ENCODE measurements at regions not wholly inside any gene's neighbourhood (a gene's known extent, or its start where the extent isn't known, plus 50 kb on each side); places are given as distances from the start of the nearest gene placed in this dataset.

DNA sequence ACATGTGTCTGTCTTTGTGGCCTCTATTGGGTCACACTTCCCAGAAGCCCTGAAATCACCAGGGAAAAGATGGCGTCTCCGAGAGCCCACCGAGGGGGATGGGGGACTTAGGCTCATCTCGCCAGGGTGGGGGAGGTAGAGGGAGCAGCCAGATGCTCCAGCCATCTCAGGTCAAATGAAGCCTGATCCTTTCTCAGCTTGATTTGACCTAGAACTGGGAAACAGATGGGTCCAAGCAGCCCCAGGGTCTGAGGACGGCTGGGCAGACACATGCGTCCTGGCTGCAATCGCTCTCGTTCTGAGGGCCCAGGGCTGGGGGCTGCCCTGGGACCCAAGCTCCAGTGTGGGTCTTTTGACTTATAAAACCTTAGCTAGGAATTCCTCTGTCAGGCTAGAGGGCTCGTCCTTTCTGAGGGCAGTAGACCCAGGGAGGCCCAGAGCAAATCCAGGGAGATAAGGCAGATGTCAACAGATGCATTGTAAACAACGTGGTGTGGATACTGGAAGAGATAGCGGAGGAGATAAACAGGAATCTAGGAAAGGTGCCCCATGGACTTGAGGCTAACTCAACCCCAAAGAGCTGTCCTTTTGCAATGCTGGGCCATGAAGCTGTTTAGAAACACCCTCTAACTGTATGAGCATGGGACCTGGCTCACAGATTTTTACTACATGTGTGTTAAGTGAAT lies 127.7 kb downstream of the MYCN start:
- no peak overlapping the region for H2AFZ ChIP-seq (ENCODE audit: low read length)
- no peak overlapping the region for H3K27ac ChIP-seq (ENCODE audit: low read depth, low read length, poor library complexity, severe bottlenecking)
- no peaks in the 10 kb centered on the region for H3K9me2 ChIP-seq (ENCODE audit: low read depth, low read length)
- TF ChIP-seq, protein P1, sequence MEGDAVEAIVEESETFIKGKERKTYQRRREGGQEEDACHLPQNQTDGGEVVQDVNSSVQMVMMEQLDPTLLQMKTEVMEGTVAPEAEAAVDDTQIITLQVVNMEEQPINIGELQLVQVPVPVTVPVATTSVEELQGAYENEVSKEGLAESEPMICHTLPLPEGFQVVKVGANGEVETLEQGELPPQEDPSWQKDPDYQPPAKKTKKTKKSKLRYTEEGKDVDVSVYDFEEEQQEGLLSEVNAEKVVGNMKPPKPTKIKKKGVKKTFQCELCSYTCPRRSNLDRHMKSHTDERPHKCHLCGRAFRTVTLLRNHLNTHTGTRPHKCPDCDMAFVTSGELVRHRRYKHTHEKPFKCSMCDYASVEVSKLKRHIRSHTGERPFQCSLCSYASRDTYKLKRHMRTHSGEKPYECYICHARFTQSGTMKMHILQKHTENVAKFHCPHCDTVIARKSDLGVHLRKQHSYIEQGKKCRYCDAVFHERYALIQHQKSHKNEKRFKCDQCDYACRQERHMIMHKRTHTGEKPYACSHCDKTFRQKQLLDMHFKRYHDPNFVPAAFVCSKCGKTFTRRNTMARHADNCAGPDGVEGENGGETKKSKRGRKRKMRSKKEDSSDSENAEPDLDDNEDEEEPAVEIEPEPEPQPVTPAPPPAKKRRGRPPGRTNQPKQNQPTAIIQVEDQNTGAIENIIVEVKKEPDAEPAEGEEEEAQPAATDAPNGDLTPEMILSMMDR (IDR thresholded peaks at IDR 0.05; ENCODE audit: low read length), result no peak
- TF ChIP-seq EZH2 (IDR thresholded peaks at IDR 0.05; ENCODE audit: borderline replicate concordance, low read length), result no peak
- H3K36me3 ChIP-seq (ENCODE audit: insufficient read depth, low read length), result no peaks in the 10 kb centered on the region
- H3K9me3 ChIP-seq (ENCODE audit: low read length), result 0 out of 2 replicates have a peak, but pooled peaks cover under 1% of the 10 kb centered on the region
- no peaks in the 10 kb centered on the region for H3F3A ChIP-seq (ENCODE audit: insufficient read depth, low read length)
- H3K79me2 ChIP-seq (ENCODE audit: insufficient read depth, low read length), result no peaks in the 10 kb centered on the region
- no peaks in the 10 kb centered on the region for H3K27me3 ChIP-seq (ENCODE audit: insufficient read depth, low read length)
- H3K4me3 ChIP-seq (ENCODE audit: low read depth, low read length, poor library complexity, severe bottlenecking), result no peak overlapping the region
- no peaks in the 10 kb centered on the region for H4K20me1 ChIP-seq (ENCODE audit: insufficient read depth, low read length)
- no peak overlapping the region for H3K4me2 ChIP-seq (ENCODE audit: low read length)
- H3K4me1 ChIP-seq (ENCODE audit: insufficient read depth, low read length, severe bottlenecking), result no peaks in the 10 kb centered on the region
- no peak overlapping the region for H3K9ac ChIP-seq (ENCODE audit: low read length)

DNA sequence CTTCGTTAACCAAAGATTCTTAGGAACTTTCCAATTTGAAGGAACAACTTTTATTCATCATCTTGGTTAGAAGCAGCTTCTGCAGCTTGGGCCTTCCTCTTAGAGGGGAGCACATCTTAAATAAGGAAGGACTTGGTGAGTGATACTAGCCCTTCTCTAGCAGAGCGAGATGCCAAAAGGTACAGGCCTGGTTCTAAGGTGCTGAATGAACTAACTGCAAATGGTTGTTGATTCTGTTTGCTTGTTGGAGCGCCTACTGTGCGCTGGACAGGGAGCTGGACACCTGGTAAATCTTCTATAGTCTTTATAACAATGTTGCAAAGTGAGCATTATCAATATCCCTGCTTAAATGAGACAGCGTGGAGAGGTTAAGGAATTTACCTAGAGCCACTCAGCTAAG lies 127.1 kb downstream of the MYCN start:
- no peak overlapping the region for H2AFZ ChIP-seq (ENCODE audit: low read length)
- H3K4me1 ChIP-seq (ENCODE audit: insufficient read depth, low read length, severe bottlenecking), result no peaks in the 10 kb centered on the region
- no peaks in the 10 kb centered on the region for H3K36me3 ChIP-seq (ENCODE audit: insufficient read depth, low read length)
- no peak overlapping the region for H3K4me3 ChIP-seq (ENCODE audit: low read depth, low read length, poor library complexity, severe bottlenecking)
- 0 out of 2 replicates have a peak, but pooled peaks cover 4% of the 10 kb centered on the region for H3K9me3 ChIP-seq (ENCODE audit: low read length)
- H3K79me2 ChIP-seq (ENCODE audit: insufficient read depth, low read length), result no peaks in the 10 kb centered on the region
- no peak overlapping the region for H3K9ac ChIP-seq (ENCODE audit: low read length)
- no peaks in the 10 kb centered on the region for H3K27me3 ChIP-seq (ENCODE audit: insufficient read depth, low read length)
- H3K4me2 ChIP-seq (ENCODE audit: low read length), result no peak overlapping the region
- H4K20me1 ChIP-seq (ENCODE audit: insufficient read depth, low read length), result no peaks in the 10 kb centered on the region
- no peaks in the 10 kb centered on the region for H3F3A ChIP-seq (ENCODE audit: insufficient read depth, low read length)
- TF ChIP-seq, protein P1 (IDR thresholded peaks at IDR 0.05; ENCODE audit: low read length), result no peak
- TF ChIP-seq EZH2 (IDR thresholded peaks at IDR 0.05; ENCODE audit: borderline replicate concordance, low read length), result no peak
- no peak overlapping the region for H3K27ac ChIP-seq (ENCODE audit: low read depth, low read length, poor library complexity, severe bottlenecking)
- no peaks in the 10 kb centered on the region for H3K9me2 ChIP-seq (ENCODE audit: low read depth, low read length)

DNA sequence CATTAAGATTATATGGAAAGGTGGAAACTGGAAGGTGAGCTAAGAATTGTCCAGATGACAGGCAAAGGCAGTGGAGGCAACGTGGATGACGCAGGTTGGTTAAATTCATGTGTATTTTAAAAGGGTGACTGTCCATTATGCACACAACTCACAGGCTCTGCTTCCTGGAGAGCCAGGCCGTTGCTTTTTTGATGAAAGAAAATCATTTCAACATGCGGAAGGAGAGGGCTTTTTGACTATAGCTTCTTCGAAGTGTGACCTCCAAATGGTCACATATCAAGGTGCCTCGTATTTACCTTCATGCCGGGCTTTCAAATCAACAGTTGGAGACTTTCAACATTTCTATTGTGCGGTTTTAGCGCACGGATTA lies 126.7 kb downstream of the MYCN start:
- Histone ChIP-seq H3K9me3 (ENCODE audit: low read length) (0 out of 2 replicates have a peak, but pooled peaks cover 4% of the 10 kb centered on the region), H3K27me3 (ENCODE audit: insufficient read depth, low read length) (no peaks in the 10 kb centered on the region), H3K4me1 (ENCODE audit: insufficient read depth, low read length, severe bottlenecking) (no peaks in the 10 kb centered on the region), H3K9ac (ENCODE audit: low read length) (no peak overlapping the region), H4K20me1 (ENCODE audit: insufficient read depth, low read length) (no peaks in the 10 kb centered on the region), H3K36me3 (ENCODE audit: insufficient read depth, low read length) (no peaks in the 10 kb centered on the region), H3K27ac (ENCODE audit: low read depth, low read length, poor library complexity, severe bottlenecking) (no peak overlapping the region), H2AFZ (ENCODE audit: low read length) (no peak overlapping the region), H3K4me3 (ENCODE audit: low read depth, low read length, poor library complexity, severe bottlenecking) (no peak overlapping the region), H3K79me2 (ENCODE audit: insufficient read depth, low read length) (no peaks in the 10 kb centered on the region), H3K4me2 (ENCODE audit: low read length) (no peak overlapping the region), H3K9me2 (ENCODE audit: low read depth, low read length) (no peaks in the 10 kb centered on the region), H3F3A (ENCODE audit: insufficient read depth, low read length) (no peaks in the 10 kb centered on the region)
- TF ChIP-seq, protein P1 (IDR thresholded peaks at IDR 0.05; ENCODE audit: low read length), result no peak
- no peak for TF ChIP-seq EZH2 (IDR thresholded peaks at IDR 0.05; ENCODE audit: borderline replicate concordance, low read length)
